ENCODE measurements at regions not wholly inside any gene's neighbourhood (a gene's known extent, or its start where the extent isn't known, plus 50 kb on each side); places are given as distances from the start of the nearest gene placed in this dataset.

DNA sequence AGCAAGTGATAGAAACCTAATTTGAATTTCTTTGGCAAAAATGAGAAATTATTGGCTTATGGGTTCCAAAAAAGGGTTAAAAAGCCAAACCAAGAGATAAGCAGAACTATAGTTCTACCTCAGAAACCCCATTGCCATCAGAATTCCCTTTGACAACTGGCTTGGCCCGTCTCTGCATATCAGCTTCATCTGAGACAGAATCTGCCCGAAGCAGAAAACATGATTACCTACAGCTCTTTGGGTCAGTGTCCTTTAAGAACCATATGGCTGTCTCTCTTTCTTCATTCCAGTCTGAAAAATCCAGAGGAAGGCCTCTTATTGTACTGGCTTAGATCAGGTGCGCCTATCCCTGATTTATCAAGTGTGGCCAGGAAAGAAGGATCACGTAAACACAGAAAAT is 49.8 kb upstream of the AGPS start:
- no peak for DNase-seq (ENCODE audit: low spot score)
